HCT116 (cell line): ENCODE measurements at regions not wholly inside any gene's neighbourhood (a gene's known extent, or its start where the extent isn't known, plus 50 kb on each side); places are given as distances from the start of the nearest gene placed in this dataset.

Source experiments
- ATAC-seq: fragments of 200-7000 bp; cut with Tn5 transposase; 2 replicates; pipeline ENCODE4 v1.9.1; 2020; ENCODE audit warnings: mild to moderate bottlenecking, moderate library complexity
- BruUV-seq: library from RNA; stranded (reverse); fragments of 400-500 nt; replicated peaks from 2 replicates; lab custom pipeline; 2021; lab: Mats Ljungman, UMichigan
- CTCF ChIA-PET: fragments of 300-600 bp; sonication (Branson Sonifier 250); formaldehyde crosslinking; loops from one replicate; lab custom pipeline; 2021; ENCODE audit warnings: antibody characterized with exemption; lab: Charles Lee
- POLR2A ChIA-PET: fragments of 300-600, 350-600 bp; sonication (Branson Sonifier 250); formaldehyde crosslinking; loops from one replicate; lab custom pipeline; 2021; ENCODE audit warnings: antibody characterized with exemption; lab: Charles Lee
- RAD21 ChIA-PET, 2 experiments: fragments of 300-600 bp; sonication (Branson Sonifier 250); formaldehyde crosslinking; loops; one replicate each; lab custom pipeline; 2023; ENCODE audit warnings: low total read pairs in 2 of 2; ENCODE audit not compliant: uncharacterized antibody in 2 of 2, unreplicated experiment in 2 of 2, low non-redundant PET in 1 of 2; lab: Charles Lee
- DNase-seq: peaks from one replicate; pipeline ENCODE4 v3.0.0-alpha.2; 2010; ENCODE audit warnings: low read depth, low spot score
- H2AFZ ChIP-seq: fragments of 200-600 bp; shearing (Covaris generic), sonication (generic); 2 replicates; pipeline ENCODE4 v1.6.1; 2017; ENCODE audit warnings: low read depth, mixed run types, mixed read lengths, antibody characterized with exemption, low read length; ENCODE audit not compliant: poor library complexity, severe bottlenecking
- H3K27ac ChIP-seq: 2 replicates; pipeline ENCODE4 v1.5.1; 2012; ENCODE audit warnings: low read depth, low read length
- H3K27me3 ChIP-seq: fragments of 200-600 bp; sonication (generic); 2 replicates; pipeline ENCODE4 v1.6.1; 2016; ENCODE audit warnings: mixed run types, low read length, mixed read lengths; ENCODE audit not compliant: insufficient read depth
- H3K36me3 ChIP-seq, 2 experiments: fragments of 200-500 bp in 1 of 2; fragments of 200-600 bp in 1 of 2; sonication (Bioruptor generic) in 1 of 2; sonication (generic) in 1 of 2; 2 replicates each; pipeline versions ENCODE4 v1.5.1 to v1.6.1; 2014 to 2016; ENCODE audit warnings: low read length in 2 of 2, inconsistent platforms in 1 of 2, mixed read lengths in 1 of 2, mixed run types in 1 of 2; ENCODE audit not compliant: insufficient read depth in 2 of 2, control insufficient read depth in 1 of 2
- H3K4me1 ChIP-seq, 2 experiments: fragments of 200-600 bp in 1 of 2; sonication (generic) in 1 of 2; 2 replicates each; pipeline versions ENCODE4 v1.5.1 to v1.6.1; 2012 to 2017; ENCODE audit warnings: low read length in 2 of 2, inconsistent platforms in 1 of 2, mild to moderate bottlenecking in 1 of 2, mixed read lengths in 1 of 2, mixed run types in 1 of 2, moderate library complexity in 1 of 2; ENCODE audit not compliant: insufficient read depth in 2 of 2, control insufficient read depth in 1 of 2
- H3K4me2 ChIP-seq: fragments of 200-600 bp; sonication (generic); 2 replicates; pipeline ENCODE4 v1.6.1; 2017; ENCODE audit warnings: mixed run types, low read length, mixed read lengths
- H3K4me3 ChIP-seq, 2 experiments: fragments of 200-600 bp in 1 of 2; sonication (generic) in 1 of 2; replicated peaks in 1 of 2; 2 replicates each; pipeline ENCODE4 v1.5.1; 2011 to 2016; ENCODE audit warnings: low read length in 2 of 2, control low read depth in 1 of 2, low read depth in 1 of 2, mild to moderate bottlenecking in 1 of 2, mixed read lengths in 1 of 2, mixed run types in 1 of 2
- H3K79me2 ChIP-seq: fragments of 200-600 bp; sonication (generic); 2 replicates; pipeline ENCODE4 v1.6.1; 2017; ENCODE audit warnings: mild to moderate bottlenecking, mixed run types, low read length, moderate library complexity, mixed read lengths; ENCODE audit not compliant: insufficient read depth
- H3K9ac ChIP-seq: fragments of 200-600 bp; sonication (generic); 2 replicates; pipeline ENCODE4 v1.6.1; 2016; ENCODE audit warnings: low read length, mixed read lengths
- H3K9me2 ChIP-seq: fragments of 200-600 bp; sonication (generic), shearing (Covaris generic); 2 replicates; pipeline ENCODE4 v1.6.1; 2017; ENCODE audit warnings: mixed run types, mild to moderate bottlenecking, moderate library complexity; ENCODE audit not compliant: insufficient read depth
- H3K9me3 ChIP-seq, 2 experiments: fragments of 200-500 bp in 1 of 2; fragments of 200-600 bp in 1 of 2; sonication (Bioruptor generic) in 1 of 2; sonication (generic) in 1 of 2; 2 replicates each; pipeline ENCODE4 v1.6.1; 2014 to 2017; ENCODE audit warnings: low read length in 2 of 2, mixed read lengths in 2 of 2, inconsistent platforms in 1 of 2, low read depth in 1 of 2, mild to moderate bottlenecking in 1 of 2, mixed run types in 1 of 2, moderate library complexity in 1 of 2; ENCODE audit not compliant: control insufficient read depth in 1 of 2, insufficient read depth in 1 of 2
- H4K20me1 ChIP-seq: fragments of 200-600 bp; sonication (generic), shearing (Covaris generic); 2 replicates; pipeline ENCODE4 v1.6.1; 2017; ENCODE audit warnings: mixed run types, mild to moderate bottlenecking, moderate library complexity; ENCODE audit not compliant: insufficient read depth
- CBX3 ChIP-seq: IDR thresholded peaks from 2 replicates; pipeline ENCODE4 v1.6.1; 2012; ENCODE audit warnings: low read depth
- CEBPB ChIP-seq: IDR thresholded peaks from 2 replicates; pipeline ENCODE4 v1.6.1; 2012; ENCODE audit warnings: low read depth
- EGR1 ChIP-seq: IDR thresholded peaks from 2 replicates; pipeline ENCODE4 v1.6.1; 2012; ENCODE audit warnings: low read depth
- EZH2 ChIP-seq: fragments of 200-600 bp; sonication (generic); IDR thresholded peaks from 2 replicates; pipeline ENCODE4 v1.6.1; 2017; ENCODE audit warnings: antibody characterized with exemption, mixed run types
- EZH2phosphoT487 ChIP-seq: fragments of 200-600 bp; IDR thresholded peaks from 2 replicates; pipeline ENCODE4 v1.6.1; 2018; ENCODE audit warnings: antibody characterized with exemption, borderline replicate concordance
- FOSL1 ChIP-seq: IDR thresholded peaks from 2 replicates; pipeline ENCODE4 v1.6.1; 2012; ENCODE audit warnings: low read depth
- JUND ChIP-seq: IDR thresholded peaks from 2 replicates; pipeline ENCODE4 v1.6.1; 2012
- POLR2A ChIP-seq: IDR thresholded peaks from 2 replicates; pipeline ENCODE4 v1.7.0; 2011; ENCODE audit warnings: borderline replicate concordance; ENCODE audit not compliant: insufficient read depth, insufficient read length; ENCODE audit errors: extremely low read depth
- POLR2AphosphoS5 ChIP-seq: IDR thresholded peaks from 2 replicates; pipeline ENCODE4 v1.6.1; 2011; ENCODE audit warnings: mild to moderate bottlenecking, low read depth, low read length, moderate library complexity
- RAD21 ChIP-seq: IDR thresholded peaks from 2 replicates; pipeline ENCODE4 v1.6.1; 2012; ENCODE audit warnings: low read depth, mild to moderate bottlenecking
- SP1 ChIP-seq: IDR thresholded peaks from 2 replicates; pipeline ENCODE4 v1.6.1; 2012; ENCODE audit warnings: low read depth
- SRF ChIP-seq: IDR thresholded peaks from 2 replicates; pipeline ENCODE4 v1.6.1; 2012; ENCODE audit warnings: low read depth
- TCF7L2 ChIP-seq: IDR thresholded peaks from 2 replicates; pipeline ENCODE4 v1.7.0; 2011; ENCODE audit warnings: borderline replicate concordance, inconsistent platforms; ENCODE audit not compliant: insufficient read depth, insufficient read length; ENCODE audit errors: extremely low read depth
- YY1 ChIP-seq: IDR thresholded peaks from 2 replicates; pipeline ENCODE4 v1.6.1; 2011; ENCODE audit warnings: low read length, low read depth, moderate library complexity, mild to moderate bottlenecking; ENCODE audit not compliant: insufficient replicate concordance; ENCODE audit errors: extremely low read depth
- ZFX ChIP-seq: fragments of 450-650 bp; IDR thresholded peaks from 2 replicates; pipeline ENCODE4 v1.6.1; 2017
- ZNF274 ChIP-seq: fragments of 200-500 bp; sonication (Bioruptor generic); IDR thresholded peaks from 2 replicates; pipeline ENCODE4 v1.6.1; 2014; ENCODE audit warnings: mild to moderate bottlenecking, low read depth, low read length, inconsistent platforms
- intact Hi-C: fragments of 100-400 bp; cut with micrococcal nuclease; formaldehyde crosslinking; loops from 2 replicates; pipeline ENCODE4 v1.10.0; 2022
- TF ChIP-seq, protein P1 (sequence below): IDR thresholded peaks from 2 replicates; pipeline ENCODE4 v1.6.1; 2012; ENCODE audit warnings: low read depth
- TF ChIP-seq, protein P2 (sequence below): IDR thresholded peaks from 2 replicates; pipeline ENCODE4 v1.6.1; 2012
- TF ChIP-seq, protein P3 (sequence below): IDR thresholded peaks from 2 replicates; pipeline ENCODE4 v1.6.1; 2011; ENCODE audit warnings: mild to moderate bottlenecking, low read length, moderate library complexity; ENCODE audit not compliant: insufficient replicate concordance; ENCODE audit errors: extremely low read depth
- TF ChIP-seq, protein P4 (sequence below), 3 experiments: fragments of 200-600 bp in 1 of 3; sonication (generic) in 1 of 3; IDR thresholded peaks in 2 of 3; conservative IDR thresholded peaks in 1 of 3; 2 replicates each; pipeline ENCODE4 v1.5.1; 2012 to 2017; ENCODE audit warnings: low read depth in 2 of 3, low read length in 2 of 3, antibody characterized with exemption in 1 of 3, borderline replicate concordance in 1 of 3, control low read depth in 1 of 3, mild to moderate bottlenecking in 1 of 3, mixed read lengths in 1 of 3, mixed run types in 1 of 3, moderate library complexity in 1 of 3; ENCODE audit not compliant: insufficient read depth in 1 of 3

DNA sequence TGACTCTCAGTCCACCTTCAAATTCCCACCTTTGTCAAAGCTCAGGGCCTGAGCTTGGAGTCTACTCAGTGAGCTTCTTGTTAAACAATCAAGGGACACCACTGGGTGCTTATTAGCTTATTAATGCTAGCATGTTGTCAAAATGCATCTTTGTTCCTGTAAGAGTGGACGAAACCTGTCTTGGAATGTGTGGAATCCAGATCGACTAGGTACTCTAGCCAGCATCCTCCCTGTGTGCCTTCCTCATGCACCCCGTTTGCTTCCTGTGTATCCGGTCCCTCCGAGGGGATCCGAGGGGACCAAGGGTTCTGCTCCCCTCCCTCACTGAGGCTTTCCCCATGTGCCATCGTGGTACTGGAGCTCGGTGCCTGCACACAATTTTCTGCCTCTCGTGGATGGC lies 75.7 kb upstream of the UBE3A start:
- RAD21 ChIA-PET: interaction anchor here in 1 of 2 experiments (0.5 kb wide), 1 partner anchor 1010 kb away, joined by 3 read pairs; no protein-coding TSS in a partner anchor
- H2AFZ ChIP-seq: no peak overlapping the region
- no peaks in the 10 kb centered on the region for H3K4me1 ChIP-seq
- no peak for DNase-seq
- no peak for TF ChIP-seq ZFX
- TF ChIP-seq, protein P1, sequence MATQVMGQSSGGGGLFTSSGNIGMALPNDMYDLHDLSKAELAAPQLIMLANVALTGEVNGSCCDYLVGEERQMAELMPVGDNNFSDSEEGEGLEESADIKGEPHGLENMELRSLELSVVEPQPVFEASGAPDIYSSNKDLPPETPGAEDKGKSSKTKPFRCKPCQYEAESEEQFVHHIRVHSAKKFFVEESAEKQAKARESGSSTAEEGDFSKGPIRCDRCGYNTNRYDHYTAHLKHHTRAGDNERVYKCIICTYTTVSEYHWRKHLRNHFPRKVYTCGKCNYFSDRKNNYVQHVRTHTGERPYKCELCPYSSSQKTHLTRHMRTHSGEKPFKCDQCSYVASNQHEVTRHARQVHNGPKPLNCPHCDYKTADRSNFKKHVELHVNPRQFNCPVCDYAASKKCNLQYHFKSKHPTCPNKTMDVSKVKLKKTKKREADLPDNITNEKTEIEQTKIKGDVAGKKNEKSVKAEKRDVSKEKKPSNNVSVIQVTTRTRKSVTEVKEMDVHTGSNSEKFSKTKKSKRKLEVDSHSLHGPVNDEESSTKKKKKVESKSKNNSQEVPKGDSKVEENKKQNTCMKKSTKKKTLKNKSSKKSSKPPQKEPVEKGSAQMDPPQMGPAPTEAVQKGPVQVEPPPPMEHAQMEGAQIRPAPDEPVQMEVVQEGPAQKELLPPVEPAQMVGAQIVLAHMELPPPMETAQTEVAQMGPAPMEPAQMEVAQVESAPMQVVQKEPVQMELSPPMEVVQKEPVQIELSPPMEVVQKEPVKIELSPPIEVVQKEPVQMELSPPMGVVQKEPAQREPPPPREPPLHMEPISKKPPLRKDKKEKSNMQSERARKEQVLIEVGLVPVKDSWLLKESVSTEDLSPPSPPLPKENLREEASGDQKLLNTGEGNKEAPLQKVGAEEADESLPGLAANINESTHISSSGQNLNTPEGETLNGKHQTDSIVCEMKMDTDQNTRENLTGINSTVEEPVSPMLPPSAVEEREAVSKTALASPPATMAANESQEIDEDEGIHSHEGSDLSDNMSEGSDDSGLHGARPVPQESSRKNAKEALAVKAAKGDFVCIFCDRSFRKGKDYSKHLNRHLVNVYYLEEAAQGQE: no peak
- TF ChIP-seq POLR2A: no peak
- no peak for TF ChIP-seq EZH2
- TF ChIP-seq JUND: no peak
- no peak for TF ChIP-seq YY1
- TF ChIP-seq, protein P2, sequence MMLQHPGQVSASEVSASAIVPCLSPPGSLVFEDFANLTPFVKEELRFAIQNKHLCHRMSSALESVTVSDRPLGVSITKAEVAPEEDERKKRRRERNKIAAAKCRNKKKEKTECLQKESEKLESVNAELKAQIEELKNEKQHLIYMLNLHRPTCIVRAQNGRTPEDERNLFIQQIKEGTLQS: no peak
- TF ChIP-seq CEBPB: no peak
- TF ChIP-seq POLR2AphosphoS5: no peak
- TF ChIP-seq, protein P3, sequence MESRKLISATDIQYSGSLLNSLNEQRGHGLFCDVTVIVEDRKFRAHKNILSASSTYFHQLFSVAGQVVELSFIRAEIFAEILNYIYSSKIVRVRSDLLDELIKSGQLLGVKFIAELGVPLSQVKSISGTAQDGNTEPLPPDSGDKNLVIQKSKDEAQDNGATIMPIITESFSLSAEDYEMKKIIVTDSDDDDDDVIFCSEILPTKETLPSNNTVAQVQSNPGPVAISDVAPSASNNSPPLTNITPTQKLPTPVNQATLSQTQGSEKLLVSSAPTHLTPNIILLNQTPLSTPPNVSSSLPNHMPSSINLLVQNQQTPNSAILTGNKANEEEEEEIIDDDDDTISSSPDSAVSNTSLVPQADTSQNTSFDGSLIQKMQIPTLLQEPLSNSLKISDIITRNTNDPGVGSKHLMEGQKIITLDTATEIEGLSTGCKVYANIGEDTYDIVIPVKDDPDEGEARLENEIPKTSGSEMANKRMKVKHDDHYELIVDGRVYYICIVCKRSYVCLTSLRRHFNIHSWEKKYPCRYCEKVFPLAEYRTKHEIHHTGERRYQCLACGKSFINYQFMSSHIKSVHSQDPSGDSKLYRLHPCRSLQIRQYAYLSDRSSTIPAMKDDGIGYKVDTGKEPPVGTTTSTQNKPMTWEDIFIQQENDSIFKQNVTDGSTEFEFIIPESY: no peak
- no peak for TF ChIP-seq SRF
- TF ChIP-seq RAD21: no peak
- no peak for TF ChIP-seq EGR1
- TF ChIP-seq EZH2phosphoT487: no peak
- TF ChIP-seq SP1: no peak
- TF ChIP-seq, protein P4, sequence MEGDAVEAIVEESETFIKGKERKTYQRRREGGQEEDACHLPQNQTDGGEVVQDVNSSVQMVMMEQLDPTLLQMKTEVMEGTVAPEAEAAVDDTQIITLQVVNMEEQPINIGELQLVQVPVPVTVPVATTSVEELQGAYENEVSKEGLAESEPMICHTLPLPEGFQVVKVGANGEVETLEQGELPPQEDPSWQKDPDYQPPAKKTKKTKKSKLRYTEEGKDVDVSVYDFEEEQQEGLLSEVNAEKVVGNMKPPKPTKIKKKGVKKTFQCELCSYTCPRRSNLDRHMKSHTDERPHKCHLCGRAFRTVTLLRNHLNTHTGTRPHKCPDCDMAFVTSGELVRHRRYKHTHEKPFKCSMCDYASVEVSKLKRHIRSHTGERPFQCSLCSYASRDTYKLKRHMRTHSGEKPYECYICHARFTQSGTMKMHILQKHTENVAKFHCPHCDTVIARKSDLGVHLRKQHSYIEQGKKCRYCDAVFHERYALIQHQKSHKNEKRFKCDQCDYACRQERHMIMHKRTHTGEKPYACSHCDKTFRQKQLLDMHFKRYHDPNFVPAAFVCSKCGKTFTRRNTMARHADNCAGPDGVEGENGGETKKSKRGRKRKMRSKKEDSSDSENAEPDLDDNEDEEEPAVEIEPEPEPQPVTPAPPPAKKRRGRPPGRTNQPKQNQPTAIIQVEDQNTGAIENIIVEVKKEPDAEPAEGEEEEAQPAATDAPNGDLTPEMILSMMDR (IDR thresholded peaks at IDR 0.05 in 2 of 3, conservative IDR thresholded peaks at IDR 0.05 in 1 of 3; ENCODE audit: borderline replicate concordance in 1 of 3, insufficient read depth in 1 of 3, low read depth in 2 of 3, low read length in 2 of 3): no peak
- no peak for TF ChIP-seq TCF7L2
- TF ChIP-seq FOSL1: no peak
- TF ChIP-seq ZNF274: no peak
- TF ChIP-seq CBX3: no peak
- TF ChIP-seq, all 23 proteins: peak for 0
- Histone ChIP-seq H3K79me2 (no peaks in the 10 kb centered on the region), H4K20me1 (no peaks in the 10 kb centered on the region), H3K9me3 (peaks cover 0 to 5% of the 10 kb centered on the region in 2 experiments; a peak in 2 of 4 replicates), H3K36me3 (no peaks in the 10 kb centered on the region), H3K27ac (no peak overlapping the region), H3K4me2 (no peak overlapping the region), H3K9ac (no peak overlapping the region), H3K27me3 (no peaks in the 10 kb centered on the region), H3K9me2 (no peaks in the 10 kb centered on the region), H3K4me3 (no peak overlapping the region)
- intact Hi-C loops: loop anchor here (5.0 kb wide), 1 partner anchor 1503 kb away; no protein-coding TSS in a partner anchor
- BruUV-seq: no TSS peak
- CTCF ChIA-PET: no interaction called here
- POLR2A ChIA-PET: no interaction called here
- ATAC-seq: no peak
